AG20443 (cell line): ENCODE measurements at regions not wholly inside any gene's neighbourhood (a gene's known extent, or its start where the extent isn't known, plus 50 kb on each side); places are given as distances from the start of the nearest gene placed in this dataset.
"Not testable (repeated sequence)": the region's sequence is repeated elsewhere in the genome, so short reads cannot be mapped to it uniquely, and the experiment has no call there.

Experiments used
- DNase-seq: peaks from one replicate; pipeline ENCODE4 v3.0.0; 2012; ENCODE audit warnings: low spot score, mixed read lengths

DNA sequence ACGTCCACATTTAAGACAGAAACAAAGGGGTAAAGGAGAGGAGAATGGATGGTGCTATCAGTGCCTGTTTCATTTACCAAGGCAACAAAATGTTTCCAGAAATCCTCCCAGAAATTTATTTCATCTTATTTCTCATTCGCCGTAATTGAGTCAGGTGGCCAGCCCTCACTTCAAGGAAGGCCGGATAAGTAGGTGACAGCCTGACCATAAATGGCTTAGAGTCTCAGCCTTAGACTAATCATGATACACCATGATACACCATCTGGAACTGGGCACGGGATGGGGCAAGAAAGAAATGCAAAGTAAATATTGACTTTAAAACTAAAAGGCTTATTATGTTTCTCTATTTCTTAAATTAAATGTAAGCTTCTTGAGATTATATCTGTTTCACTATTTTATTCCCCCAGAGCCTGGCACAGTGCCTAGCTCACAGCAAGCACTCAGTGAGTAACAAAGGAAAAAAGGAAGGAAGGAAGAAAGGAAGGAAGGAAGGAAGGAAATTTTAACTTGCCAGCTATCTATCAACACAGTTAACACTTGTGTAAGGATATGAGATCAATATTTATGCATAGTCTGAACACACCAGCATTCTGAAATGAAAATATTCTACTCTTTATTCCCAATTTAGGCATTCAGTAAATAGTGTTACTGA is 106.1 kb upstream of the FSCB start:
- DNase-seq: no peak

DNA sequence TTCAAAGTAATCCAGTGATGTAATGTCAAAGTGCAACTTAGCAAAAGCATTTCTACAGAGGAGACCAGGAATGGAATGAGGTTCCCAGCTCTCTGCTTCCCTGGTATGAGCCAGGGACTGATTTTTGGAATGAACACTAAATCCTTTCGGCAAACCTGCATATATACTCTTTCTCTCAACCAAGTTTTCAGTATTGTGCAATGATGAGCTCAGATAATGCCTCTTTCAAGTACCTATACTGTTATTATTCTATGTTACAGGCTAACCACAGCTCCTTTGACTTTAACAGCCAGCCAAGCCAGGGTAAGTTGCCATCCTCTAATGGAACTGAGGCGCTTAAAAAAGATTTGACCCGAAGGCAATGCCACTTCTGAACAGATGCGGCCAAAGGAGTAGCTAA is 104.9 kb upstream of the FSCB start:
- no peak for DNase-seq

DNA sequence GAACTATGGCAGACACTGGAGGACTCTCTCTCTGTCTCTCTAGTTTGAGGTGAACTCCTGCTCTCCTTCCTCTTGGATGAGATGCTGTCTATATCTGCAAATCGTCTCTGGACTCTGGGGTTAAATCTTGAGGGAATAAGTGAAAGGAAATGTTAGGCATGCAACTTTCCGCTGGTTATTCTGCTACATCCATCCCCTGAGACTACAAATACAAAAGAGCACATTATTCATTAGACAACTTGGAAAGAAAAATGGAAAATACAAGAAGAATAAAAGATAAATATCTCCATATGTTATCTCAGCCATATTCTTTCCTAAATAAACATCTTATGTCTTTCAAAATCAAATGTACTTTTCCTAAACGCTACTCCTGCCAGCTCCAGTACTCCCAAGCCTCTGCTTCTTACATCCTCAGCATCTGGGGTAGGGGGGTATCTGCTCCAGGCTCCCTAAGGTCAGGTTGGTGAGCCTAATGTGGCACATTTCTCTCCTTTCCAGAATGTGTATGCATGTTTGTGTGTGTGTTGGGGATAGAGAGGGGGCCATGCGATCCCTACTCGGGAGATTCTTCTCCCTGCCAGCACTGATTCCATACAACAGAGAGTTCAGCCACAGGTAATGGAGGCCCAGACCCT is 102.9 kb upstream of the FSCB start:
- no peak for DNase-seq

DNA sequence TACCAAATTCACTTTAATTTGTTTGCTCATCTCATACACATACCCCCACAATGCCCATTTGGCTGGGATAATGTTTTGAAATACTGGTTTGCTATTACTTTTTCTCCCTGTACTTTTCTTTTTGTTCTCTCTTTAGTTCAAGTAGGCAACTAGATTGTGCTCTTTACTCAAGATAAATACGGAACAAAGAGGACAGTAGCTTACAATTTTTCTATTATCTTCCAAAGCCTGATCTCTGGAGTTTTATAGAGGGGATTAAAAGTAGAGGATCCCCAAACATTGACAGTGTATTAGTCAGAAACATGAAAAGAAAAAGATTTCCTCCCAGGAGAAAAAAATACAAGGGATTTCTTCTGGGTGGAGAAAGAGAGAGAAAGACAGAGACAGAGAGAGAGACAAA is 102.1 kb upstream of the FSCB start:
- no peak for DNase-seq

DNA sequence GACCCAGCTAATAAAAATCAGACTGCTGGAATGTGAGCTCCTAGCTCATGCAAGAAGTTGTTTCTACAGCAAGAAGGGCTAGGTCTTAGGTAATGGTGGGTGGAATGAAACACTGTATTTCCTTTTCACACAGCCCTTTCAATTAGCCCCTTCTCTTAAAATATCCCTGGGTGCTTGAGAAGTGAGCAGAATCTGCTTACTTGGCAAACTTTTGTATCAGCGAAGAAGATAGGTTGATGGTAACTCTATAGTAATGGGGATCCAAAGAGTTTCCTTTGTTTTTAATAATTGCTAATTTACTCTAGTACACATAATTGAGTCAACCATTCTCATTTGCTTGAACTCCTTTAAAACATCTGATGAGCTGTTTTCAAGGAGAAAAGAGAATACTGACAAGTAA is 100.6 kb upstream of the FSCB start:
- no peak for DNase-seq

DNA sequence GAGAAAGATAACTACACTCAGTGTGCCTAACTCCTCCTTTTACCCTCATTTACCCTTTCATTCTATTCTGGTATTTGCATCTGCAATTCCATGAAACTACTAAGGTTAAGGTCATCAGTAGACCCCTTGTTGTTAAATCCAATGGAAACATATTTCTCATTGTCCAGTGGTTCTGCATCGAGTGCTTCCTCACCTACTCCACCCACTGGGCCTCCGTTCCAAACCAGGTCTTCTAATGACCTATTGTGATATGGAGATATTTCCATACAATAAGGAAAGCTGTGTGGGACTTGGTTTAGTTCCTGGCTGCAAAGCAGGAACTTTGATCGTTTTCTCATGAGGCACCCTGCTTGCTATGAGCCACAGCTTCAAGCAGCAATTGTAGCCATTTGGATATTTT is 99.5 kb upstream of the FSCB start:
- DNase-seq: no peak

DNA sequence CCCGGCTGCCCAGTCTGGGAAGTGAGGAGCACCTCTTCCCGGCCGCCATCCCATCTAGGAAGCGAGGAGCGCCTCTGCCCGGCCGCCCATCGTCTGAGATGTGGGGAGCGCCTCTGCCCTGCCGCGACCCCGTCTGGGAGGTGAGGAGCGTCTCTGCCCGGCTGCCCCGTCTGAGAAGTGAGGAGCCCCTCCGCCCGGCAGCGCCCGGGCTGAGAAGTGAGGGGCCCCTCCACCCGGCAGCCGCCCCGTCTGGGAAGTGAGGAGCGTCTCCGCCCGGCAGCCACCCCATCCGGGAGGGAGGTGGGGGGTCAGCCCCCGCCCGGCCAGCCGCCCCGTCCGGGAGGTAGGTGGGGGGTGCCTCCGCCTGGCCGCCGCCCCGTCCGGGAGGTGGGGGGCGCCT is 94.2 kb upstream of the FSCB start:
- not testable (repeated sequence) for DNase-seq

DNA sequence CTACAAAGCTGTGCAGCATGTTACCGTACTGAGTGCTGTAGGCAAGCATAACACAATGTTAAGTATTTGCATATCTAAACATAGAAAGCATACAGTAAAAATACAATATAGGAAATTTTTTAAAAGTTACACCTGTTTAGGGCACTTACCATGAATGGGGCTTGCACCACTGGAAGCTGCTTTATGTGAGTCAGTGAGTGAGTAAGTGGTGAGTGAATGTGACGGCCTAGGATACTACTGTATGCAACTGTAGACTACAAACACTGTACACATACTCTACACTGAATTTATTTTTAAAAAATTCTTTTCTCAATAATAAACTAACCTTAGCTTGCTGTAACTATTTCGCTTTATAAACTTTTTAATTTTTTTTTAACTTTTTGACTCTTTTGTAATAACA is 82.1 kb upstream of the FSCB start:
- DNase-seq: no peak

DNA sequence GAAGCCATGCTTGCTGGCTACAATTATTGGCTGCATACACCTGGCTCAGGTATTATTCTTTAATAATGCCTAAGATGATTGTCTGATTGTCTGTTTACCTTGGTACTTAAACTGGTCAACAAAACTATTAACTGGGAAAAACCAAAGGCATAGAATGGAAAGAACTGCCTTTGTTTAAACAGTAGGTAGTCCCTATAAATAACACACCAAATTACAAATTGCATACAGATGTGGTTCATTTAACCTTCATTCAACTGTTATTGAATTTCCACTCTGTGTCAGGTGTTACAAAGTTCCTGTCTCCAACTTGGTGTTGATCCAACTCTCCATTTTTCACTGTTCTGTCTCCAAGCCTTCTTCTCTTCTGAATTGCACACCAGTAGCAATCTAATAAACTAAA is 79.8 kb upstream of the FSCB start:
- no peak for DNase-seq

DNA sequence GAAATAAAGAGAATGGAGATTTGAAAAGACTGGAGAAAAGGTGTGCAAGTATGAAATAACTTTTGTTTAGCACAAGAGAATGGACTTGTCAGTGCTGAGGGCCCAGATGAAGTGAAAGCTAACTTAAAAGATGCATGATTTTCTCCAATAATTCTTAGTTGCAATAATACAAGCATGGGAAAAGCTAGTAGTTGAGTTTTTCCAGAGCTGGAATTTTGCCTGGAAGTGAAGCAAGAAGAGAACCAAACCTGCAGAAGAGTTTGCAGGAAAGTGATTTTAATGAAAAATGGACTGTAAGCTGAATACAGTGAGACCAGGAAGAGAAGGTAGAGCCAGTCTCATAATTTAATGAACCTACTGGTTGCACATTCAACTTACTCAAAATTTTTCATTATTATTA is 69.3 kb upstream of the FSCB start:
- no peak for DNase-seq

DNA sequence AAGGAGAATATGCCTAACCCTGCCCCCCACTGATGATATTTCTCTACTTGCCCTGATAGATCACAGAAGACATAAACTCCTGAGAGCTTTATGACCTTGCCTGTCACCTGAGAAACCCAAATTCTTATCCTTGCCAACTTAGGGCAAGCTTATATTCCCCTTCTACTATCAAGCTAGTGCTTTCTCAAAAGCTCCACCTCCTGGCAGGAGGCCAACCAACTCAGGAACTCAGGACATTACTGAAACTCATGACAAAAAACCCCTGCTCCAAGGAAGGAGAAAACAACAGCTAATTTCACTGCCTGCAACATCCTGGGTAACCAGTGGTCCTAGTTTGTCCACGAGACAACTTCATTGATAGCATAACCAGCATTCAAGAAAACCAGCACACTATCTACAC is 60.9 kb upstream of the FSCB start:
- DNase-seq: no peak

DNA sequence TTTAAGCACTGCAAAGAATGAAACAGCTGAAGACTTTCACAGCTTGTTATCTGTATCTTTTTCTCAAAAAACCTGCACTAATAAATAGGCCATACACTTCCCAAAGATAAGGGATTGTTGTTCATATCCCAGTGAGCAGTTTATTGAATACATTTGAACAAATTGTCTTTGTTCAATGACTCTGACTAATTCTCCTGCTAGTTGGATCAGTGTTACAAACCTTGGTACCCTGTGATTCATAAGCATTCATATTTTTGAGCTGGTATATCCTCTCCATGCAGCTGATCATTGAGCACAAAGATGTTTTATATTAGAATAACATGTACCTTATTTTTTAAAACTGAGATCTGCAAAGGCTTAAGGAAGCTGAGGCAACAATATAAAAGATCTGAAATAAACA is 58.9 kb upstream of the FSCB start:
- no peak for DNase-seq

DNA sequence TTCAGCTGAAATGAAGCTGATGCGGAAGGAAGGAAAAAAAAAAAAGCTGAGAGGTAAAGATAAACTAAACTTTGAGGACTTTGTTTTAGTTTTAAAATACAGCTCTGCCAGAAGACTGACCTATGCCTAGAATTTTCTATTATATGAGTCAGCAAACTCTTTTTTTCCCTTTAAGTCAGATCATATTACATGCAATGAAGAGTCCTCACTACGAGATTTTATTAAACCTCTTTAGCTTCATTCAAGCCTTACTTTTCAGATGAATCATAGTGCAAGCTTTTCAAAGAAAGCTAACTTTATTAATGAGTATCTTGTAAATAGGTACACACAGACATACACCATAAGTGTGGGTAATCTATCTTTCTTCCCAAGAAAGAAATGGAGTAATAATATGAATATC is 57.8 kb upstream of the FSCB start:
- DNase-seq: no peak
